ENCODE measurements at regions not wholly inside any gene's neighbourhood (a gene's known extent, or its start where the extent isn't known, plus 50 kb on each side); places are given as distances from the start of the nearest gene placed in this dataset.

DNA sequence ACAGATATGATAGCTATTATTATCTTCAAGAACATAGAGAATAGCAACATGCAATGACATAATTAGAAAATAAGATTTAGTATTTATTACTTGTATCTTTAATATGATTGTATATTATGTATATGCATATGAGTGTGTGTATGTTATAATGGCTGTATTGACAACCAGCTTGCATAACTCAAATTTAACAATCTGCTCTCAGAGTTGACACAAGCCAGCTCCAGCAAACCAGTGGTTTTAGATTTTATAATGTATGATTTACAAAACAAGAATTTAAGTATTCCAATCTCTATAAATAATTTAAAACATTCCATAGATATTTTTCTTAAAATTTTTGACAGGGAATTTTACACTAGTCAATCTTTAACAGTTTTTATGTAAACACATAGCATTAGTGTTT lies 935.9 kb upstream of the EPHA5 start:
- ChIA-PET CTCF (no interaction called here), POLR2A (no interaction called here)
- Histone ChIP-seq H3K4me3 (ENCODE audit: low read depth, low read length) (no peak overlapping the region), H3K27ac (ENCODE audit: low read depth, low read length) (no peak overlapping the region), H3K27me3 (ENCODE audit: control insufficient read depth, insufficient read depth, low read length) (no peaks in the 10 kb centered on the region), H3K9me3 (ENCODE audit: control insufficient read depth, insufficient read depth, low read length) (peaks cover 11% of the 10 kb centered on the region)
- no peak for DNase-seq (ENCODE audit: low read depth, low spot score)
- TF ChIP-seq, protein P1, sequence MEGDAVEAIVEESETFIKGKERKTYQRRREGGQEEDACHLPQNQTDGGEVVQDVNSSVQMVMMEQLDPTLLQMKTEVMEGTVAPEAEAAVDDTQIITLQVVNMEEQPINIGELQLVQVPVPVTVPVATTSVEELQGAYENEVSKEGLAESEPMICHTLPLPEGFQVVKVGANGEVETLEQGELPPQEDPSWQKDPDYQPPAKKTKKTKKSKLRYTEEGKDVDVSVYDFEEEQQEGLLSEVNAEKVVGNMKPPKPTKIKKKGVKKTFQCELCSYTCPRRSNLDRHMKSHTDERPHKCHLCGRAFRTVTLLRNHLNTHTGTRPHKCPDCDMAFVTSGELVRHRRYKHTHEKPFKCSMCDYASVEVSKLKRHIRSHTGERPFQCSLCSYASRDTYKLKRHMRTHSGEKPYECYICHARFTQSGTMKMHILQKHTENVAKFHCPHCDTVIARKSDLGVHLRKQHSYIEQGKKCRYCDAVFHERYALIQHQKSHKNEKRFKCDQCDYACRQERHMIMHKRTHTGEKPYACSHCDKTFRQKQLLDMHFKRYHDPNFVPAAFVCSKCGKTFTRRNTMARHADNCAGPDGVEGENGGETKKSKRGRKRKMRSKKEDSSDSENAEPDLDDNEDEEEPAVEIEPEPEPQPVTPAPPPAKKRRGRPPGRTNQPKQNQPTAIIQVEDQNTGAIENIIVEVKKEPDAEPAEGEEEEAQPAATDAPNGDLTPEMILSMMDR (IDR thresholded peaks at IDR 0.05; ENCODE audit: low read depth, low read length): no peak

DNA sequence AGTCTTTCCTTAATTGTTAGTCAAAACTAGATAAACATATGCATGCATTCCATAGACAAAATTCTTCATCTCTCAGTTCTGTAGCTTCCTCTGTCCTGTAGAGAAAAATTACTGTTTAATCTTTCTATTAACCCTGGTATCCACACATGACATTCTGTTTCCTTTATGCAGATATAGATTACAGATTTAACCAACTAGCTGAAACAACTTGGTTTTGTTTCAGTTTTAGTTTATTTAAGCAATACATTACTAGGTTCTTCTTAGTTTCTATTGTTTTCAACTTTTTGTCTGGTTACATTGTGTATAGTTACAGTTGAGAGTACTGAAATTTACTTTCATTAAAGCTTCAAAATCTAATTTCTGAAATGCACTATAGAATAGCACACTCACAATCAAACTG lies 933.9 kb upstream of the EPHA5 start:
- DNase-seq (ENCODE audit: low read depth, low spot score): no peak
- Histone ChIP-seq H3K27ac (ENCODE audit: low read depth, low read length) (no peak overlapping the region), H3K27me3 (ENCODE audit: control insufficient read depth, insufficient read depth, low read length) (no peaks in the 10 kb centered on the region), H3K4me3 (ENCODE audit: low read depth, low read length) (no peak overlapping the region), H3K9me3 (ENCODE audit: control insufficient read depth, insufficient read depth, low read length) (peaks cover 5% of the 10 kb centered on the region; the same call in 1 of the 2 replicates)
- TF ChIP-seq, protein P1 (IDR thresholded peaks at IDR 0.05; ENCODE audit: low read depth, low read length): no peak
- ChIA-PET POLR2A (no interaction called here), CTCF (no interaction called here)

DNA sequence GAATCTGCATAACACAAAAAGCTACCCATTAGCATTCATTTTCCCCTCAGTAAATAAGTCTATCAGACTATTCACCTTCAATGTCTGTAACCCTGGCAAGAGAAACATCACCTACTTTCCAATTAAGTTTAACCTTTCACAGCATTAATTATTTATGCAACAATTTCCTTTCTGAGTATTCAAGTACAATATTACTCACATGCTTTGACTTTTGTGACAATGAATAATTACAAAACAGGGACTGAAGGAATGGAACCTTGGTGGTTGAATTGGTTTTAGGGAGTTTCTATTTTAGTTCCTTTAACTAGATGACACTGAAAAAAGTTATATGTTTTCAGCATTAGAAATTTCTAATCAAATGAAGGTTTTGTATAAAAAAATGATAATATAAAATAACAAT lies 932.3 kb upstream of the EPHA5 start:
- CTCF ChIA-PET: no interaction called here
- POLR2A ChIA-PET: no interaction called here
- H3K27me3 ChIP-seq (ENCODE audit: control insufficient read depth, insufficient read depth, low read length): no peaks in the 10 kb centered on the region
- H3K4me3 ChIP-seq (ENCODE audit: low read depth, low read length): no peak overlapping the region
- TF ChIP-seq, protein P1 (IDR thresholded peaks at IDR 0.05; ENCODE audit: low read depth, low read length): no peak
- H3K27ac ChIP-seq (ENCODE audit: low read depth, low read length): no peak overlapping the region
- H3K9me3 ChIP-seq (ENCODE audit: control insufficient read depth, insufficient read depth, low read length): no peaks in the 10 kb centered on the region
- DNase-seq (ENCODE audit: low read depth, low spot score): no peak

DNA sequence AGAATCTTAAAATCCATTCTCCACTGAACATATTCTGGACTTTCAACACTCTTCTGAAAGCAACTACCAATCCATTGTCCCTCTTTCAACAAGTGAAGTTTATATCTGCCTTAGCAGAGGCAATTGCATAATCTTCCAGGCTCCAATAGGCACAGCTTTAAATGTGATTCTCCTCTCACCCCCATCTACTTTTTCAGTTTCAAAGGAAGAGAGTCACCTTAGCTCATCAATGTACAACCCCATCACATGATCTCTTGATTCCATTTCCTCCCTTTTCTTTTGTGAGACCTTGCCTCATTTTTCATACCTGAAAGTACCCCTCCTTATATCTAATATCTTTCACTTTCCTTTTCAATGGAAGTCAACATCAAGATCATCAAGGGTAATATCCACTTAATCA lies 921.7 kb upstream of the EPHA5 start:
- TF ChIP-seq, protein P1 (IDR thresholded peaks at IDR 0.05; ENCODE audit: low read depth, low read length): no peak
- ChIA-PET POLR2A (no interaction called here), CTCF (no interaction called here)
- H3K27ac ChIP-seq (ENCODE audit: low read depth, low read length): no peak overlapping the region
- no peak overlapping the region for H3K4me3 ChIP-seq (ENCODE audit: low read depth, low read length)
- H3K9me3 ChIP-seq (ENCODE audit: control insufficient read depth, insufficient read depth, low read length): peaks cover 10% of the 10 kb centered on the region
- no peaks in the 10 kb centered on the region for H3K27me3 ChIP-seq (ENCODE audit: control insufficient read depth, insufficient read depth, low read length)
- DNase-seq (ENCODE audit: low read depth, low spot score): no peak

DNA sequence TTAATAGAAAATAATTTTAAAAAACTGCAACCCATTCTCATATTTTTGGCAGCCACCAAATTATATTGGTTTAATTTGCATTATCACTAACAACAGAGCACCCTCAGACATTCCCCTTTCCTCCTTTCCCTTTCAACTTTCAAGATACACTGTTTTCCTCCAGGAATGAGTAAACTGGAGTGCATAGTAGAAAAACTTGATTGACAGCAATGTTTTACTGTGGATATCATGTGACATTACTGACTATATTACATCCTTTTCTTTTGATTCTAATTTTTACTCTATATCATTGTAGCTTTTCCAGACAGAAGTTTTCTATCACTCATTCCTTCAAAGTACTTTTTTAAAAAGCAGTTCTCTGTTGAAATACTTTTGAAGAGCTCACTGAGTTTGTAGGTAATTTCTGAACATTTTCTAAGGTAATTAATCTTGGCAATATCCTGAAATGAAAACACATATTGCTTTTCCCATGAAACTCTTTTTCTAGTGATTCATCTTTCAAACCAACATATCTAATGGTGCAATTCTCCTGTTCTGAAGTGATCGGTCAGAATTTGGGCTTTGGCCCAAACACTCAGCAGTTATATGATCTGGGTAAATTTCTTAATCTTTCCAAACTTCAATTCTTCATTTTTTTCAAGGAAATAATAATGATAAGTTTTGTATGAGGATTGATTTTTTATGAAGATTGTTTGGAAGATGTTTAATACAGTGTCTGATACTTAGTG lies 920.4 kb upstream of the EPHA5 start:
- no peak for DNase-seq (ENCODE audit: low read depth, low spot score)
- H3K9me3 ChIP-seq (ENCODE audit: control insufficient read depth, insufficient read depth, low read length): peaks cover 7% of the 10 kb centered on the region
- H3K27ac ChIP-seq (ENCODE audit: low read depth, low read length): no peak overlapping the region
- TF ChIP-seq, protein P1 (IDR thresholded peaks at IDR 0.05; ENCODE audit: low read depth, low read length): no peak
- H3K27me3 ChIP-seq (ENCODE audit: control insufficient read depth, insufficient read depth, low read length): no peaks in the 10 kb centered on the region
- CTCF ChIA-PET: no interaction called here
- no peak overlapping the region for H3K4me3 ChIP-seq (ENCODE audit: low read depth, low read length)
- POLR2A ChIA-PET: no interaction called here

Measured in AG04450 (cell line).